ENCODE measurements at regions not wholly inside any gene's neighbourhood (a gene's known extent, or its start where the extent isn't known, plus 50 kb on each side); places are given as distances from the start of the nearest gene placed in this dataset.

- TF ChIP-seq, protein P1, sequence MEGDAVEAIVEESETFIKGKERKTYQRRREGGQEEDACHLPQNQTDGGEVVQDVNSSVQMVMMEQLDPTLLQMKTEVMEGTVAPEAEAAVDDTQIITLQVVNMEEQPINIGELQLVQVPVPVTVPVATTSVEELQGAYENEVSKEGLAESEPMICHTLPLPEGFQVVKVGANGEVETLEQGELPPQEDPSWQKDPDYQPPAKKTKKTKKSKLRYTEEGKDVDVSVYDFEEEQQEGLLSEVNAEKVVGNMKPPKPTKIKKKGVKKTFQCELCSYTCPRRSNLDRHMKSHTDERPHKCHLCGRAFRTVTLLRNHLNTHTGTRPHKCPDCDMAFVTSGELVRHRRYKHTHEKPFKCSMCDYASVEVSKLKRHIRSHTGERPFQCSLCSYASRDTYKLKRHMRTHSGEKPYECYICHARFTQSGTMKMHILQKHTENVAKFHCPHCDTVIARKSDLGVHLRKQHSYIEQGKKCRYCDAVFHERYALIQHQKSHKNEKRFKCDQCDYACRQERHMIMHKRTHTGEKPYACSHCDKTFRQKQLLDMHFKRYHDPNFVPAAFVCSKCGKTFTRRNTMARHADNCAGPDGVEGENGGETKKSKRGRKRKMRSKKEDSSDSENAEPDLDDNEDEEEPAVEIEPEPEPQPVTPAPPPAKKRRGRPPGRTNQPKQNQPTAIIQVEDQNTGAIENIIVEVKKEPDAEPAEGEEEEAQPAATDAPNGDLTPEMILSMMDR (IDR thresholded peaks at IDR 0.05; ENCODE audit: insufficient read depth, low read length, poor library complexity, severe bottlenecking): no peak
- TF ChIP-seq EZH2phosphoT487 (conservative IDR thresholded peaks at IDR 0.05; ENCODE audit: low read length): no peak
Measured at GRCh38 chr2:128776461-128777195, 458.0 kb upstream of the HS6ST1 start.
